ENCODE measurements at regions not wholly inside any gene's neighbourhood (a gene's known extent, or its start where the extent isn't known, plus 50 kb on each side); places are given as distances from the start of the nearest gene placed in this dataset.
"Not testable (repeated sequence)": the region's sequence is repeated elsewhere in the genome, so short reads cannot be mapped to it uniquely, and the experiment has no call there.

DNA sequence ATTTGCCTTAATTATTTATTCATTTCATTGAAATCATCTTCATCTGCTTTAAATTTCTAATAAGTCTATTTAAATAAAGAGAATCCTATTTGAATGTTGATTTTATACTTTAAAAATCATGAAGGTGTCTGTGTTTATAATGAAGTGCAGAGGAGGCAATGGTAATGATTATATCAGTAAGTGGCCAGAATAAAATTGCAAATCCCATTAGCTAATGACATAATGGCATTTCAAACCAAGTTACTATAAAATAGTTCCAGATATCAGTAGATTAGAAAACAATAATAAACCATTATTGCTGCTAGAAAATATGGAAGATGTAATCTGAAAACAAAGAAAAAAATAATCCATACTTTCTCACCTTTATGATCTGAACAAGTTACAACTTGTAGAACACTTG, 647.8 kb upstream of the KLHL1 start:
- DNase-seq: no peak

DNA sequence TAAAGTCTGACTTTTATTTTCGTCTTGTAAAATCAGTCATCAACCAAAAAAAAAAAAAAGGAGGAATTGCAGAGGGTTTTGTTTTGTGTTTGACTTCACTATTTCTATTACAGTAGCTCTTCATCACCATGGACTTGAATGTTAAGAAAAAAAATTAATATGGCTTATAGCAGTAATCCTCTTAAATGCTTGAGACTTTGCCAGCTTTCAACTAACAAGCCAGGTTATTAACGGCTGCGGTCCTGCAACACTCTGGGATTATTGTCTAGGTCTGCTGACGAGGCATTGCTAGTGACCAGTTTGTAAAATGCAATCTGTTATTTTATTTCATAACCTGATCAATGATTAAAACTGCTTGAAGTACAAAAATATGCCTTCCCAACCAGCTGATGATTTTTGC, 647.2 kb upstream of the KLHL1 start:
- DNase-seq: no peak

GRCh38 chr13:70747262-70747661, 639.0 kb upstream of the KLHL1 start:
- DNase-seq: no peak

- not testable (repeated sequence) for DNase-seq
Measured at GRCh38 chr13:70746469-70746868, 638.2 kb upstream of the KLHL1 start.

- no peak for DNase-seq
Measured at GRCh38 chr13:70736622-70737317, 628.5 kb upstream of the KLHL1 start.

GRCh38 chr13:70732611-70733010, 624.4 kb upstream of the KLHL1 start:
- DNase-seq: no peak

DNA sequence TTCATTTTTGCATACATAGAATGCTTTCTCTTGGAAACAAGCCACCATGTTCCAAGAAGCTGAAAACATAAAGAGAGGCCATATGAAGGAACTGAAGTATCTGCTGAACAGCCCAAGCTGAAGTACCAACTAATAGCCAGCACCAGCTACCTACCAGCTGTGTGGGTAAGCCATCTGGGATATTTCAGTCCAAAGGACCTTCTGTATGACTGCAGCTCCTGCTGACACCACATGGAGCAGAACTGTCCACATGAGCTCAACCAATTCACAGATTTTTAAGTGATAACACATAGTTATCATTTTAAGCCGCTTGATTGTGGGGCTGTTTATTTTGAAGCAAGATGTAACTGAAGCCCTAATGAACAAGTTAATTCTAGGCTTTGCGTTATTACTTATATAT, 621.1 kb upstream of the KLHL1 start:
- no peak for DNase-seq

- DNase-seq: no peak
Measured at GRCh38 chr13:70723732-70724131, 615.5 kb upstream of the KLHL1 start.

DNA sequence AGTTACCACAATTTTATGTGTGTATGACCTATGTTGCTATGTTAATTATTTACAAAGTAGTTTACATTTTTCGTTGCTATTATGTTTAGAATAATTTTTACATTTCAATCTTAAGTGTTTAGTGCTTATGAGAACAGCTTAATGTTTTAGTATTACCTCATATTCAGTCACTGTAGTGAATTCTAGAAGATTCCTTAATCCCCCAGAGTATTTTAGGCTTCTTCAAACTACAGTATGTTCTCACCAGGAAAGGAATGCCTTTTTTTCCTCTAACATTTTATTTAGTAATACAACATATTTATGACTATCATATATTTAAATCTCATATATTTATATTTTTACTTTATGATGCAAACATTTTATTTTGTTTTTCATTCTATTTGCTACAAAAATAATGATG, 612.1 kb upstream of the KLHL1 start:
- DNase-seq: no peak

DNA sequence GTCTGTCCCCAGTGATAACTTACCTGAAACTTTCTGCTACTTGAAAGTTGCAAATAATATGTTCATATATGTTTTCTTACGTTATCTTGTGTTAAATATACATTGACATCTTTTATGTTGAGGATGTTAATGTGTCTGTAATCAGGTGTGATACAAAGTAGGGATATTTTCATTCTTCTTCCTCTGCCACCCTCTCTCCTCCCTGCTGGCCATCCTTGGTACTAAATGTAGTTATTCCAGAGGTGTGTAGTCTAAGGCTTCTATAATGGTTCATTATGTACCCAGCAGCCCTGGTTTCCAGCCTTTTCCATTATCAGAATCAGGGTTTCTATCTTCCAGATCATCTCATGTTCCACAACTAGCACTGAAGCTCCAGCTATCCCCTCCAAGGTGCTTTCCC, 606.7 kb upstream of the KLHL1 start:
- DNase-seq: no peak

- no peak for DNase-seq
Measured at GRCh38 chr13:70708775-70709174, 600.5 kb upstream of the KLHL1 start.

- DNase-seq: no peak
Measured at GRCh38 chr13:70703755-70704154, 595.5 kb upstream of the KLHL1 start.

- DNase-seq: no peak
Measured at GRCh38 chr13:70694996-70695715, 586.9 kb upstream of the KLHL1 start.

DNA sequence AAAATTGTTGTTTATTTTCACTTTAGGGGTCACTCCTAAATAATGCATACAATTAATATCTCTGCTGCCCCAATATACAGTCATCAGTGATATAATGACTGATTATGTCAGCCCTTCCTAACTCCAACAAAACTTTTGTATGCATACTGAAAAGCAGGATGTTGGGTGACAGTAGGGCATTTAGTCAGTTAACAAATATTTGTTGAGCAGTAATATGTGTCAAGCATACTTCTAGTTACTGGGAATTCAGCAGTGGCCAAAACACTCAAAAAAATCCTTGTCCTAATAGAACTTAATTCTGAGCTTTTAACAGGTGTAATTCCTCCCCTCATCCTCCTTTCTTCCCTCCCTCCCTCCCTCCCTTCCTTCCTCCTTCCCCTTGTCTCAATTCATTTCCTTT, 560.7 kb upstream of the KLHL1 start:
- DNase-seq: no peak

GRCh38 chr13:70668293-70668692, 560.0 kb upstream of the KLHL1 start:
- no peak for DNase-seq

DNA sequence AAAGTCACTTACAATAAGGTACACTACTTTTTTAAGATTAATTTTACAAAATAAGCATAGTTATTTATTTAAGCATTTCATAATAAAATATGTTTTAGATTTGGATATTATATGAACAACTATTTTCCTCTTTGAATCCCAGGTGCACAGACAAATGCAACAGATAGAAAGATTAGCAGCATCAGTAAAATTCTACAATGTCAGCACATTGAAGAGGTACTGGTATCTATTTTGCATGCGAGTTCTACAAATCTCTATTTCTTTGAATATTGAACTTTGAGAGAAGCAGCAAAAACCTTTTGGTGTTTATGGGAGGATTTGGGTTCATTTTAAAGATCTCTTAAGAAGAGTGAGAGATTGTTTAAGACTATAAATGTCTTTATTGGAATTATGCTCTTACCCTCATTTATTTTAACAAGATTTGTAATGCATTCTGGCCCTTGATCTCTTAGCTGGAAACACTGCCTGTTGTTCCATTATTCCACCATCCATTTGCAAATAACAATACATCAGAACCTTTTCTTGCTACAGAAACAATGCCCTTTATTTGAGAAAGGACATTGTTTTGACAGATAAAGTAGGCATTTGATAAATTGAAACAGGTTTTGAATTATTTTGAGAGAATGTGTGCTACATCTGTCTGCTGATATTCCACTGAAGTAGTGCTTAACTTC, 558.8 kb upstream of the KLHL1 start:
- DNase-seq: no peak

- DNase-seq: no peak
Measured at GRCh38 chr13:70662231-70662940, 554.1 kb upstream of the KLHL1 start.

DNA sequence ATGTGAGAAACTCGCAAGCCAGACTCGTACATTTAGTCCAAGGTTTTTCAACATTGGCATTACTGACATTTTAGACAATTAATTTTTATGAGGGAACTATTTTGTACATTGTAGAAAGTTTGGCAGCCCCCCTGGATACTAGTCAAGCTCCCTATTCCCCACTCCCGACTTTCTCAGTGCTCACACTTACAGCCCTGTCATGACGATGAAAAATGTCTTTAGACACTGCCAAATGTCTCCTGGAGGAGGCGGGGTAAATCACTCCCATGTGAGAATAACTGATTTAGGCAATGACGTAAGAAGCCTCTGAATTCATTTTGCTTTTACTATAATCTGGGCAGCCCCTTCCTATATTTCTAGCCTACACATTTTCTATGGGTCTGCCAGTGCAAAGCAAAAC, 535.8 kb upstream of the KLHL1 start:
- DNase-seq: no peak

DNA sequence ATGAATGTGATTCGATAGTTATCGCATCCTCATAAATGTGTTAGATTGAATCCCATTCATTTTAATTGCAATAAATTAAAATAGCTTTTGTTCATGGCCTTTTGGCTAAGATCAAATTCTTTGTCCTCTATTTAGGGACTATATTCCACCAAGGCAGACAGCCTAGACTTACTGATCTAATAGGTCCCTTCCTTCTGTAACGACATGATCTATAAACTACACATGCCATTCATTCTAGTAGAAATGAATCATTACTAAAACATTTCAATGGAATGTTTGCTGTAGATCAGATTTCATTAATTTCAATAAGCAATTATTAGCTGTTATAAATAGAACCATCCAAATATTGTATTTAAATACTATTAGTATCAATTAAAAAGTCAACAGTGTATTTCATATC, 526.6 kb upstream of the KLHL1 start:
- no peak for DNase-seq

GRCh38 chr13:70630247-70630646, 522.0 kb upstream of the KLHL1 start:
- DNase-seq: no peak

- no peak for DNase-seq
Measured at GRCh38 chr13:70623239-70623638, 515.0 kb upstream of the KLHL1 start.

- no peak for DNase-seq
Measured at GRCh38 chr13:70622796-70623195, 514.5 kb upstream of the KLHL1 start.

GRCh38 chr13:70619936-70620335, 511.7 kb upstream of the KLHL1 start:
- DNase-seq: no peak

DNA sequence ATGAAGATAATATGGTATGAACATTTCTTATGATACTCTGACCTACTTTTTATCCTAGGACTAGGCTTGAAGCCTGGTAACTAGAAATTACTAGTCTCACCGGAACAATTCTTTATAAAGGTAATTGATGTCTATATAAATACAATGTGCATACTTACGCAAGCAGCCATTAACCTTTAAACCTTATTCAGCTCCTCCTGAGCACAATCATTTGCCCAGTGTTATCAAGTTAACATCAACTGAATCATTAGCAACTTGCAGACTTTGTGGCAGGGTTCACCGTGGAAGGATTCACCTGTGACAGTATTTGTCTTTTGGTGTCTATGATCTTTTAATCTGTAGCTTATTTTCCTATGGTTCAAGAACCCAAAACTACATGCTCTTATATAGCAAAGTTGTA, 508.6 kb upstream of the KLHL1 start:
- no peak for DNase-seq

Data from CD4-positive, alpha-beta T cell treated with Interferon alpha-2 for 1 hour (primary cell).